ENCODE measurements at regions not wholly inside any gene's neighbourhood (a gene's known extent, or its start where the extent isn't known, plus 50 kb on each side); places are given as distances from the start of the nearest gene placed in this dataset.
A peak's percentile ranks its signal among the peaks of the same experiment; 100 is the strongest.

DNA sequence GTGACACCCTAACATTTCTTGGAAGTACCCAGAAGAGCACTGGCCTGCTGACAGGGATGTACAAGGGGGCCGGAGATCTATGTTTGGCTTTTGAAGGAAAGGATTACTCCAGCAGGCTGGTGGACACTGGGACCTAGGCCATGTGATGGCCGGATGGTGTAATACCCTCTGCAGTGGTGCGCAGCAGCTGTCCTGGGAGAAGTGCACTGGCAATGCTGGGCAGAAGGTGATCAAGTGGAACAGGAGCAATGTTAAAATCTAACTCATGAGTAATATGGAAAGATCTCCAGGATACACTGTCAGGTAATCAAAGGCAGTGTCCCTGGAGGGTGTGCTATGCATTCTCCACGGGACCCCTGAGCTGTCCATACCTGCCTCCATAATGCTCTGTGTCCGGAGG lies 71.2 kb upstream of the POMGNT2 start:
- no peak for DNase-seq

DNA sequence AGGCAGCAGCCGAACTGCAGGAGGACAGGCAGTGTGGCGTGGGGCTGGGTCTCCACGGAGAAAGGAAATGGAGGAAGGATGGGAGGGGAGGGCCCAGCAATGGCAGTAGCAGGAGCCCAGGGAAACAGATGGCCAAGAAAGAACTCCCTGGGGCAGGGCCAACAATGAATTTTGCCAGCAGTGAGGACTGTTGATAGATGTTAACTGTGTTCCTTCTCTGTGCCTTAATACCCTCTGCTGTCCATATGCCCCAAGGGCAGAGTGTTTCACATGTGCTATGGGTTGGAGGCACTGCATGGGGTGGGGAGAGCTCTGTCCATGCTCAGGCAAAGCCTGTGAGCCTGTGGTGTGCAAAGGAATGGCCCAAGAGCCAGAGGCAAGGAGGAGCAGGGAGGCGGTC lies 70.8 kb upstream of the POMGNT2 start:
- DNase-seq = no peak

DNA sequence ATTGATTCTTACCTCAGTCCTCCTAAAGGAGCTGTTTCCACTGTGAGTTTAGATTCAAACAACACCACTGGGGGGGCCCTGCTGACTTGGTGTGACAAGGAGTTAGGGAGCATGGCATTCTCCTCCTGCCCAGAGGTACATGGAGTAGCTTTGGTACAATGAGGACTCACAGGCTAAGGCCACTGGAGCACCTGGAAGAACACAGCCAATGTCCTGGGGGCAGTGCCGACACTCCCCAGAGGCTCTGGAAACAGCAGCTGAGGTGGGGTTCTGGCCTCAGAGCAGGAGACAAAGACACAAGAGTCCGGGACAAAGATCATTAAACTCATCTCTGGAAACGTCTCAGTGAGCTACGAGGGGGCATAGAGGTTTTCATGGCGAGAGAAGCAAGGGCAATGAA lies 69.7 kb upstream of the POMGNT2 start:
- no peak for DNase-seq

DNA sequence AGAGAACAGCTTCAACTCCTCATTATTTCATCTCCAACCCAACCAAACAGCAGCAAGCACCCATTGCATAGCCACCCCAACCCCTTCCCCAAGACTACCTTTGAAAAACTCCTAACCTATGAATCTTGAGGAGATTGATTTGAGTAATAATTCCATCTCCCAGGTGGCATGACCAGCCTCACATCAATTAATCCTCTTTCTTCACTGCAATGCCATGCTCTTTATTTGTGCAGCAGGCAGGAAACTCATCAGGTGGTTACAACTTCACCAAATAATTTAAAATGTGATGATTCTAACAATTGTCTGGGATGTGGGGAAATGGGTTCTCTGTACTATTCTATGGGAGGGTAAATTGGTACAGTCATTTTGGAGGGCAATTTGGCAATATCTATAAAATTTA lies 68.1 kb upstream of the POMGNT2 start:
- DNase-seq = no peak

DNA sequence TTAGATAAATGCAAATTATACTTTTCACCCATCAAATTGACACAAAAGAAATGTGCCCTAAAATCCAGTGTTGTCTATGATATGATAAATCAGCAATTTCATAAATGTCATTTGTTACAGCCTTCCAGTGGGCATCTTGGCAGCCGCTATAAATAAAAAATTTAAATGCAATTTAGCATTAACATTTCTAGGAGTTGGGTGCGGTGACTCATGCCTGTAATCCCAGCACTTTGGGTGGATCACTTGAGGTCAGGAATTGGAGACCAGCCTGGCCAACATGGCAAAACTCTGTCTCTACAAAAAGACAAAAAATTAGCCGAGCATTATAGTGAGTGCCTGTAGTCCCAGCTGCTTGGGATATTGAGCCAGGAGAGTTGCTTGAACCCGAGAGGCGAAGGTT lies 65.9 kb upstream of the POMGNT2 start:
- no peak for DNase-seq

DNA sequence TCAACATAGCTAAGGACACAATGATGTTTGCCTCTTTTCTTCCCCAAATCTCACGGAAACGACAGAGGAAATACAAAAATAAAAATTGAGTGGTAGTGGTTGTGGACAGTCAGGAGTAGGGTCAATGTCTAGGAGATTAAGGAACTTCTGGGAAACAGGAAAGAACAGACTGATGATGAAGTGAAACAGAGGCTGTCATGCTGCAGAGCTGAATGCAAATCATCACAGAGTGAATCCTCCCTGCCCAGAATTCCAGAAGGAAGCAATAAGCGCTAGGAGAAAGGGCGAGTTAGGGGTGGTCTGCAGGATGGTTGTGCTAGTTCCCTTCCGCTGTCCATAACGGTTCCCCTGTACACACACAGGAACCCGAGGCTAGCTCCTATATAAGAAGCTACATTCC lies 64.7 kb upstream of the POMGNT2 start:
- no peak for DNase-seq

DNA sequence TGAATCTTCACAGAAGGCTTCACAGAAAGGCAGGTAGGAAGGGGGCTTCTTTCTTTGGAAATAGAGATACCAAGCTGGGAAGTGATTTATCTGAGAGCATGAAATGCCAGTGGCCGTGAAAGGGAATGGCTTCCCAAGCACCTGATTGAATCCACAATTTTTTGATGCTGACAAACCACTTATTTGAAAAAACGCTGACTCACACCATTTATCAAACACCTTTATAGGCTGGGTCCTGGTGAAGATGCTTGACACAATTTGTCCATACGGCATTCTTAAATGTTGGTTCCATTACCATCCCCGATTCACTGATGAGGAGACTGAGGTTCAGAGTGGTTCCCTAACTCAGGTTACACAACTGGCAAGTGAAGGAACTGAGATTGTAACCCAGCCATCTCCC lies 64.1 kb upstream of the POMGNT2 start:
- no peak for DNase-seq

DNA sequence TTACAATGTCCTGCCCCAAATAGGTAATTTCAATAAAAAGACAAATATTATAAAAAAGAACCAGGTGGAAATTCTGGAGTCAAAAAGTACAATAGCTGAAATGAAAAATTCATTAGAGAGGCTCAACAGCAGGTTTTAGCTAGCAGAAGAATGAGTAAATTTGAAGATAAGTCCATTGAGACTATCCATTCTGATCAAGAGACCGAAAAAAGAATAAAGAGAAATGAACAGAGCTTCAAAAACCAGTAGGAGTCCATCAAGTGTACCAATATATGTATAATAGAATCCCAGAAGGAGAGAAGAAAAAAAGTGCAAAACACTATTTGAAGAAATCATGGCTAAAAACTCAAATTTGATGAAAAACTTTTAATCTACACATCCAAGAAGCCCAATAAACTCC lies 60.5 kb upstream of the POMGNT2 start:
- no peak for DNase-seq

DNA sequence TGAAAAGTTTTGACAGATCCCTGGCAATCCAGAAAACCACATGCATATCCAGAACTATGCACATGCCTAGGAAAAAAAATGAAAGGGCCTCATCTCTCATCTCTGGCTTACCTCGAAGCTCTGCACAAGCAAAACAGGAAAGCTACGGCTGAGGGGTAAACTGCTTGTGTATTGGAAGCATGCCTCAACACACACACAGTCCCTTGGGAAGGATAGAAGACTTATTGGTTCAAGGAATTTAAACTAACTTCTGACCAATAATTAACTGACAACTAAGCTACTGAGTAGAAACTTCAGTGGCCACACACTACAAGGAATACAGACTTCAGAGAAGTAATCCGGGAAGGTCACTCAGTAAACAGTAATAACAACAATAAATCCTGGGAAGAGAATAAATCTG lies 59.9 kb upstream of the POMGNT2 start:
- DNase-seq = no peak

DNA sequence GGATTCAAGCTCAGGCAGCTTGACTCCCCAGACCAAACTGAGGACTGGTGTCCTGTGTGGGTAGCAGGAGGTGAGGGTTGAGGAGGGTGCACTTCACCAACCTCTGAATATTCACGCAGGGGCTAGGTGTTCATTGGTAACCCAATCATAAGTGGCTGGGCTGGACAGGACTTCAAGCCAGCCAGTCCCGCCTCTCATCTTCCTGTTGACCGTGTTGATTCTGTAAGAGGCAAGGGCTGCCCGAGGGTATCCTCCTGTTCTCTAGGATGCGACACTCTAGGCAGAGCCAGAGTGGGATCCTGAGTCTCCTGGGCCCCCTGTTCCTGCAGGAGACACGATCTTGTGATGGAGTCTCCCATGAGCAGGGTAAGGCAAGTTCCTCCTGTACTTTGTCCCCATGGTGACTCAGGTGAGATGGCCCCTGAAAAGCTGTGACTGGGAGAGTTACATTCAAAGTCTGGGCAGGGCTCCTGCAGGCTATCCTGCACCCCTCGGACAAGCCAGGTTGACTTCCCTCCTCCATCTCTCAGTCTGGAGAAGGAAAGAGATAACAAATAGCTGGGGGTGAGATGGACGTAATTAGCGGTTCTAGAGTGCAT lies 58.1 kb upstream of the POMGNT2 start:
- DNase-seq = no peak

DNA sequence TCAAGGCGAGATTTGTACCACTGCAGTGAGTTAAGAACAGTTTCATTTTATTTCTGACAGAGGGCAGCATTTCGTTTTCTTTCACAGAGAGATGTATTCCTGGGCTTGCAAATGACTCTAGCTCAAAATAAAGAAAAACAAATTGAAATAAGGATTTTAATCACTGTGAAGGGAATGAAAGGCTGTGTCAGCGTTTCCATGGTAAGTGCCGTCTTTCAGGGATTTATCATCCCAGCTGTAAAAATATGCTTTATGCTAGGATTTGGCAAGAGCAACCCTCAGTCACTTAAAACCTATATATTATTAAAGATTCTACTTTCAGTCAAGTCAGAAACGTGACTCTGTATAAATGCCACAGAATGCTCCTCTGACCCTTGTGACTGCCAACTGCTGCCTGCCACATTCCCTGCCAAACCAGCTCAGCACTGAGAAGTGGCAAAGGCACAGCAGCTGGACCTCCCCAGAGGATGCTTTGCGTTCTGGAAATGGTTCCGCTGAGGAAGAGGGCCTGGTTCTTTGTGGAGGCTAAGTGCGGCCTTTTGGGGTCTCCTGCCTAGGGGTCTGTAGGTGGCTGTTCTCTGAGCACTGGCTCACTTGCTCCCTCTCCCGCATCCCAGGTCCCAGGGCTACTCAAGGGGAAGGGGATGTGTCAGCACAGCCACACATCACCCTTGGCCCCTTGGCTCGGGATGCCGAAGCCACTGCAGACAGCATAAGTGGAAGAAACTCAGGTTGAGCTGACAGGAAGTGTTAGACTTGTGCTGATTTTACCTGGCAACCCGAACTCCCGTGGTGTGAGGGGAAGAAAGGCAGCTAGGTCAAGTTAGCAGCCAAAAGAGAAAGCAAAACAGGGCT lies 56.6 kb upstream of the POMGNT2 start:
- peak; percentile 39 for DNase-seq

DNA sequence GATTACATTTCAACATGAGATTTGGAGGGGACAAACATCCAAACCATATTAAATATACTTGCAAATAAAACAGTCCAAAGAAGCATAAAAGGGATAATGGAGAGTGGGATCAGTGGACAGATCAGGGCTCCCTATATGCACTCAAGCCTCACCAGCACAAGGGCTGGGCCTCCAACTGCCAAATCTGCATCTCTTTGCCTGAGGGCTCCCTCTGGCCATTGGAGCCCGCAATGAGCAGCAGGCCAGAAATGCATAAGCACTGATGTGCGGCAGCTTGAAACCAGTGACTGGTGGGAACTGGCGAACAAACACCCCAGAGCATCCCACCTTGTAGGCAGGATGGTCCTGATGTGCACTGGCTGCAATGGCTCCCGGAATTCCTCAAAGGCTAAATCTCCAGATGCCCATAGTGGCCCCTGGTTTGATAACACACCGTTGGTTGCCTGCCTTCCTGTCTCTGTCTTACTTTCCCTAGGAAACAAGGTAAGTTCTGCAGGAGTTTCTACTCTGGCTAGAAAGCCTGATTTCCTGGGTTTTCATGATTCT lies 55.9 kb upstream of the POMGNT2 start:
- DNase-seq = no peak

DNA sequence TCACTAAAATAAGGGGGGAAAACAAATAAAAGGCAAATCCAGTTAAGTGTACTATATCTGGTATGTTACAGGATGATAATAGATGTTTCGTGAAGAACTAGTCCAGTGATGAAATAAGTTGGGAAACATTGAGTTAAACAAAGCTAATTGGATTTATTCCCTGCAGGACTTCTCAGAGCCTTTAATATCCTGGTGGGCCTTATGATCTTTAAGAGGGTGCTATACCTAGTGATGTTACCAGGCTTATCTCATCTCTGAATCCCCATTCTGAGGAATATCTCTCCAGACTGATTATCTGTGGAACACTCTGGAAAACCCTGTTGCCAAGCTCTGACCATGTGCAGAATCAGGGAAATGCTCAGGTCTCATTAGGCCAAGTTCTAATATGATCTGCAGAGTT lies 54.8 kb upstream of the POMGNT2 start:
- DNase-seq = no peak

DNA sequence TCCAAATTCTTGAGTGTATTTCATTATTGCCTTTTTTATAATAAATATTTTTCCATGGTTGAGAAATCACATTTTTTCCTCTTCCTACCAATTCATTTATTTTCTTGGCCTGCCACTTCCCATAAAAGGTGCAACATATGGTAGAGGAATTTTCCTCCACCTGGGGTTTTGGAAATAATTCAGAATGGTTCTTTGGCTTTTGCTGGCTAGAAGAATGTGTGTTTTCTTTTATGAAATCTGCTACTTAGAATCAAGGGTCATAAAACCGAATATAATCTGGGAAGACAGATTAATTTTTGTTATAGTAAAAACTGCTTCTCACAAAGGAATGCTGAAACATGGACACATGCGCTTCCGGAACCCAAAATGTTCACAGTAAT lies 54.0 kb upstream of the POMGNT2 start:
- no peak for DNase-seq

DNA sequence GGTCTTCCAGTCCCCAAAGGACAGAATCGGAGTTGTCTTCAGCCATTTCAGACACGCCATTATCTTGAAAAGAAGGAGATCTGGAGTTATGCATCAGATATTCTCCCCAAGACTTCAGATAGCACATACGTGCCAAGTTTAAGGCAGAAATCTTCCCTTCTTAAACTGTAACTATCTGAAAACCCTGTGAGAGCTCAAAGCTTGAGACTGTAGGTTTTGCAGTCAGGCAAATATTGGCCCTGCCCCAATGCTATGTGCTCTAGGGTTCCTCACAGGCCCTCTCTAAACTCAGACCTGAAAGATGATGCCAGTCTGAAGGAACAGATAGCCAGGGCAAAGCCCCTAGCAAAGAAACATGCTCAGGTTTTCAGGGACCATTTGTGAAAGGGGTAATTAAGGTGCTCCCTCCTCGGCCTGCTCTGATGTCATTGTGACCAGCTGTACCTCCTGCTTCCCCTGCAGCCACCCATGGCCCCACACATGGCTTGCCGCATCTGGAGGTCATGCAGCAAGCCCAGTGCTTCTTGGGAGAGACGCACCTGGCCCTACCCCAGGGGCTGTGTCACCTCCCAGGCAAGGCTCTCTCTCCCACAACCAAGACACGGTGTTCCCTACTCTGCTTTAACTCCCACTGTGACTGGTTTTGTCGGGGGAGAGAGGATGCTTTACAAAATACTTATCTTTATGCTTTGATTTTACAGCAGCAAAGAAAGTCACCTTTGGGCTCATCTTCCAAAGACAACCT lies 53.4 kb upstream of the POMGNT2 start:
- DNase-seq = no peak

DNA sequence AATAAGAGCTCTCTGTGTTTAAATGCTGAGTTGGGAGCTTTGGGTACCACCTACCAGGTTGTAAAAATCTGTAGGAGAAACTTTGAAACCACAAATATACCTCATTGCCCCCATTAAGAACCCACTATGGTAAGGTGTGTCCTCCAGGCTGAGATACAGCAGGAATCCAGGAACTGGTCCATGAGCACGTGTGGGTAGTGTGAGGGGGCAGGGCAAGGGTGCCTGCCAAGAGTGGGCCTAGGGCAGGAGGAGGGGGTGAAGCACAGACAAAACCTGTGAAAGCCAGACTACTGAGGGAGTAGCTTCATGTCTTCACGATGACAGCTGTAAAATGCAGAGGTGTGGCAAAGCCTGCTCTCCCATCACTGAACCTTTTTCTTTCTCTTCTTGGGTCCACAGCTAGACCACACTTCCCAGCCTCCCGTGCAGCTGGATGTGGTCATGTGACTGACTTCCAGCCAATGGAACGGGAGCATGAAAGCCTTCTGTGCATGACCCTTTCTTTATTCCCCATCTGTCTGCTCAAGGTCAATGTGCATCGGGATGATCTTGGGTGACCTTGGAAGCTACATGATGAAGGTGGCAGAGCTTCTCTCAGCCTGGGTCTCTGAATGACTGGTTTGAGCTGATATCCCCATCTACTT lies 51.1 kb upstream of the POMGNT2 start:
- DNase-seq = no peak

DNA sequence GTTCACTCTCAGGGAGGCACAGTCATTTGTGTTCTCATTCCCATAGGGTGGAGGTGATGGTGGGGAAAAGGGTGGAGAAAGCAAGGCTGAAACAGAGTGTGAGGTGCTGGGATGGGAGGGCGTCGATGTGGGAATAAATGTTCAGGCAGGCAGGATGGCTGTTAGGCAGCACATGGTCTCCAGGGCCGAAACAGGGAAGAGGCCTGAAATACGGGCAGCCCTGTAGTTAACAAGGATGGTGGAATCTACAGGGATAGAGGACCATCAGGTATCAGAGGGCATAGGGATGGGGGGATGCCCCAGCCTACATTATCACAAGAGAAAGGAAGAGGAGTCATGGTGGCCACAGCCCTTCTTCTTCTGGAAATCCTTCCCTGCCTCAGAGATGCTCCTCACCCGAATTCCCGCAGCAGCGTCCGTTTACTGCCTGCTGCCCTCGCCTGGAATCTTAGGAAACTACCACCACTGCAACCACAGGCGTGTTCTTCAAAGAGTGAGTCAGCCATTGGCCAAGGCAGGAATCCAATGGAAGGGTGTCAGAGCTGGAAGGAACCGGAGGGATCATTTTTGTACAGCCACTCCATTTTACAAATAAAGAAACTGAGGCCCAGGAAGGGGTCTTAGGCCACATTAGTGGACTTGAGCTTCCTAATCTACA lies 49.7 kb upstream of the POMGNT2 start:
- no peak for DNase-seq

Measured in activated CD4-positive, alpha-beta T cell treated with anti-CD3 and anti-CD28 coated beads, Interleukin-2, Interleukin-6, amounts not matched to agents 100 ng/mL and 50 ng/mL, durations not matched to agents 16 hours and 8 hours (primary cell).